ENCODE measurements at regions not wholly inside any gene's neighbourhood (a gene's known extent, or its start where the extent isn't known, plus 50 kb on each side); places are given as distances from the start of the nearest gene placed in this dataset.

DNA sequence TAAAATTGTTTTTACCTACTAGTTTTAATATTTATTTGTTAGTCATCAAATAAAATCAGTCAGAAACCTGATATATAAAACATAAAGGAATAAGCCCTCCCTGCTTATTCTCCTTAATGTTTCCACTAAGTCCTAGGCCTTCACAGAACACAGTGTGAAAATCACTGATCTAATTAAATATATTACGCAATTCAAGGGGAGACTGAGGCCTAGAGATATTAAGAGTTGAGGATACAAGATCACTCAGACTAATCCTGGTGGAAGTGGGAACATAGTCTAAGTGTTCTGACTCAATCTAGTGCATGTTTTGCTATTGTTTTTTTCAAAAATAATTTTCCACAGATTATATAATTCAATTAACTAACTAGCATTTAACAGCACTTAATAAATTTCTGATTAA lies 401.1 kb downstream of the SLCO4C1 start:
- TF ChIP-seq OSR1 (CRISPR knock-in tag; IDR thresholded peaks at IDR 0.05): no peak
- no peak for TF ChIP-seq ZNF8 (CRISPR knock-in tag; IDR thresholded peaks at IDR 0.05)
- TF ChIP-seq, protein P1, sequence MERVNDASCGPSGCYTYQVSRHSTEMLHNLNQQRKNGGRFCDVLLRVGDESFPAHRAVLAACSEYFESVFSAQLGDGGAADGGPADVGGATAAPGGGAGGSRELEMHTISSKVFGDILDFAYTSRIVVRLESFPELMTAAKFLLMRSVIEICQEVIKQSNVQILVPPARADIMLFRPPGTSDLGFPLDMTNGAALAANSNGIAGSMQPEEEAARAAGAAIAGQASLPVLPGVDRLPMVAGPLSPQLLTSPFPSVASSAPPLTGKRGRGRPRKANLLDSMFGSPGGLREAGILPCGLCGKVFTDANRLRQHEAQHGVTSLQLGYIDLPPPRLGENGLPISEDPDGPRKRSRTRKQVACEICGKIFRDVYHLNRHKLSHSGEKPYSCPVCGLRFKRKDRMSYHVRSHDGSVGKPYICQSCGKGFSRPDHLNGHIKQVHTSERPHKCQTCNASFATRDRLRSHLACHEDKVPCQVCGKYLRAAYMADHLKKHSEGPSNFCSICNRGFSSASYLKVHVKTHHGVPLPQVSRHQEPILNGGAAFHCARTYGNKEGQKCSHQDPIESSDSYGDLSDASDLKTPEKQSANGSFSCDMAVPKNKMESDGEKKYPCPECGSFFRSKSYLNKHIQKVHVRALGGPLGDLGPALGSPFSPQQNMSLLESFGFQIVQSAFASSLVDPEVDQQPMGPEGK (CRISPR knock-in tag; IDR thresholded peaks at IDR 0.05; ENCODE audit: borderline replicate concordance): no peak
- no peak for TF ChIP-seq ZNF565 (CRISPR knock-in tag; conservative IDR thresholded peaks at IDR 0.05; ENCODE audit: low read depth)
- TF ChIP-seq RARB (CRISPR knock-in tag; IDR thresholded peaks at IDR 0.05): no peak
- TF ChIP-seq BACH2 (CRISPR knock-in tag; IDR thresholded peaks at IDR 0.05; ENCODE audit: borderline replicate concordance): no peak
- no peak for TF ChIP-seq ZFP30 (CRISPR knock-in tag; IDR thresholded peaks at IDR 0.05)
